Progenitor cell of endocrine pancreas (in vitro differentiated cells): ENCODE measurements at regions not wholly inside any gene's neighbourhood (a gene's known extent, or its start where the extent isn't known, plus 50 kb on each side); places are given as distances from the start of the nearest gene placed in this dataset.

Experiments used
- DNase-seq: peaks from one replicate; pipeline ENCODE4 v3.0.0; 2021; ENCODE audit warnings: low spot score; ENCODE audit not compliant: unreplicated experiment
- H3K27ac Mint-ChIP-seq: 2 replicates; pipeline ENCODE4 v1.8.0; 2021; ENCODE audit warnings: mild to moderate bottlenecking, moderate library complexity, mixed read lengths
- H3K27me3 Mint-ChIP-seq: 2 replicates; pipeline ENCODE4 v1.8.0; 2021; ENCODE audit warnings: mixed read lengths
- H3K36me3 Mint-ChIP-seq: 2 replicates; pipeline ENCODE4 v1.8.0; 2022; ENCODE audit warnings: mixed read lengths; ENCODE audit not compliant: insufficient read depth
- H3K4me1 Mint-ChIP-seq: 2 replicates; pipeline ENCODE4 v1.8.0; 2021; ENCODE audit warnings: low read depth, mixed read lengths
- H3K4me3 Mint-ChIP-seq: 2 replicates; pipeline ENCODE4 v1.8.0; 2021; ENCODE audit warnings: low read depth, mild to moderate bottlenecking, moderate library complexity, mixed read lengths
- H3K9me3 Mint-ChIP-seq: 2 replicates; pipeline ENCODE4 v1.8.0; 2021; ENCODE audit warnings: low read depth, mixed read lengths
- CTCF ChIP-seq: fragments of 200-600 bp; sonication (generic); IDR thresholded peaks from one replicate; pipeline ENCODE4 v1.5.0; 2021; ENCODE audit warnings: antibody characterized with exemption, mild to moderate bottlenecking; ENCODE audit not compliant: unreplicated experiment

- DNase-seq: no peak
- Mint-ChIP-seq H3K27ac (no peak overlapping the region), H3K4me3 (no peak overlapping the region), H3K4me1 (no peaks in the 10 kb centered on the region), H3K27me3 (peaks cover 10% of the 10 kb centered on the region), H3K9me3 (peaks cover 12% of the 10 kb centered on the region), H3K36me3 (no peaks in the 10 kb centered on the region)
- TF ChIP-seq CTCF: no peak
These were observed 130.2 kb upstream of the SV2C start for GRCh38 chr5:75952963-75953362.

GRCh38 chr5:75952291-75952690 lies 130.9 kb upstream of the SV2C start:
- DNase-seq: no peak
- TF ChIP-seq CTCF: no peak
- no peaks in the 10 kb centered on the region for H3K4me1 Mint-ChIP-seq
- no peak overlapping the region for H3K4me3 Mint-ChIP-seq
- peaks cover 12% of the 10 kb centered on the region for H3K27me3 Mint-ChIP-seq
- H3K9me3 Mint-ChIP-seq: peaks cover 12% of the 10 kb centered on the region
- H3K27ac Mint-ChIP-seq: no peak overlapping the region
- no peaks in the 10 kb centered on the region for H3K36me3 Mint-ChIP-seq

GRCh38 chr5:75951716-75952115 lies 131.5 kb upstream of the SV2C start:
- peaks cover 15% of the 10 kb centered on the region for H3K27me3 Mint-ChIP-seq
- H3K9me3 Mint-ChIP-seq: peaks cover 12% of the 10 kb centered on the region
- no peak for TF ChIP-seq CTCF
- no peak overlapping the region for H3K27ac Mint-ChIP-seq
- H3K4me3 Mint-ChIP-seq: no peak overlapping the region
- H3K36me3 Mint-ChIP-seq: no peaks in the 10 kb centered on the region
- H3K4me1 Mint-ChIP-seq: no peaks in the 10 kb centered on the region
- DNase-seq: no peak

- no peaks in the 10 kb centered on the region for H3K36me3 Mint-ChIP-seq
- H3K27ac Mint-ChIP-seq: no peak overlapping the region
- H3K27me3 Mint-ChIP-seq: peaks cover 16% of the 10 kb centered on the region
- no peak overlapping the region for H3K4me3 Mint-ChIP-seq
- DNase-seq: no peak
- H3K4me1 Mint-ChIP-seq: no peaks in the 10 kb centered on the region
- H3K9me3 Mint-ChIP-seq: peaks cover 11% of the 10 kb centered on the region
- no peak for TF ChIP-seq CTCF
These were observed 132.0 kb upstream of the SV2C start for GRCh38 chr5:75951158-75951557.

- no peak for DNase-seq
- H3K4me1 Mint-ChIP-seq: no peaks in the 10 kb centered on the region
- no peak overlapping the region for H3K4me3 Mint-ChIP-seq
- peaks cover 16% of the 10 kb centered on the region for H3K27me3 Mint-ChIP-seq
- TF ChIP-seq CTCF: no peak
- no peaks in the 10 kb centered on the region for H3K36me3 Mint-ChIP-seq
- peaks cover 11% of the 10 kb centered on the region for H3K9me3 Mint-ChIP-seq
- H3K27ac Mint-ChIP-seq: no peak overlapping the region
These were observed 134.7 kb upstream of the SV2C start for GRCh38 chr5:75948438-75948837.
